ENCODE measurements at regions not wholly inside any gene's neighbourhood (a gene's known extent, or its start where the extent isn't known, plus 50 kb on each side); places are given as distances from the start of the nearest gene placed in this dataset.
"Not testable (repeated sequence)": the region's sequence is repeated elsewhere in the genome, so short reads cannot be mapped to it uniquely, and the experiment has no call there.

DNA sequence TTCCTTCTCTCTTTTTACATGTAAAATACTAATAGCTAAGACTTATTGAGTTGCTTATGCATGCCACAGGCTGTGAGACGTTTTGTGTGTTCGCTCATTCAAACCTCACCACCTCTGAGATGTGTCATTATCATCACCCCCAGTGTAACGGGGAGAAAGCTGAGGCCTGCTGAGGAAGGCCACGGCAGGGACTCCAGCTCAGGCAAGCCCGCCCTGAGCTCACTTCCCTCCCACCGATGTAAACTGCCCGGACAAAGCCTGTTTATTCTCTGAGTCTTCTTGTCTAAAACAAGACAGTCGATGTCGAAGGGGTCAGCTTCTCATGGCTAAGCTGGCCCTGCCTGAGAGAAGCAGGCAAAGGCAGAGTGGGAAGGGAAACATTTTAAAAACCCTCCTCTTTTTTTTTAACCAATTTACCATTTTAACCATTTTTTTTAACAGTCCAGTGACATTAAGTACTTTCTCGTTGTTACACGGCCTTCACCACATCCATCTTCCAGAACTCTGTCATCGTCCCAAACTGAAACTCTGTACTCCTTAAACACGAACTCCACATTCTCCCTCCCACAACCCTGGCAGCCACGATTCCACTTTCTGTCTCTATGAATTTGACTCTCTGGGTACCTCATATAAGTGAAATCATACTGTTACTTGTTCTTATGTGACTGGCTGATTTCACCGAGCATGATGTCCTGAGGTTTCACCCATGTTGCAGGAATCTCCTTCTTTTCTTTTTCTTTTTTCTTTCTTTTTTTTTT lies 204.8 kb upstream of the GALNT2 start:
- DNase-seq: no peak

DNA sequence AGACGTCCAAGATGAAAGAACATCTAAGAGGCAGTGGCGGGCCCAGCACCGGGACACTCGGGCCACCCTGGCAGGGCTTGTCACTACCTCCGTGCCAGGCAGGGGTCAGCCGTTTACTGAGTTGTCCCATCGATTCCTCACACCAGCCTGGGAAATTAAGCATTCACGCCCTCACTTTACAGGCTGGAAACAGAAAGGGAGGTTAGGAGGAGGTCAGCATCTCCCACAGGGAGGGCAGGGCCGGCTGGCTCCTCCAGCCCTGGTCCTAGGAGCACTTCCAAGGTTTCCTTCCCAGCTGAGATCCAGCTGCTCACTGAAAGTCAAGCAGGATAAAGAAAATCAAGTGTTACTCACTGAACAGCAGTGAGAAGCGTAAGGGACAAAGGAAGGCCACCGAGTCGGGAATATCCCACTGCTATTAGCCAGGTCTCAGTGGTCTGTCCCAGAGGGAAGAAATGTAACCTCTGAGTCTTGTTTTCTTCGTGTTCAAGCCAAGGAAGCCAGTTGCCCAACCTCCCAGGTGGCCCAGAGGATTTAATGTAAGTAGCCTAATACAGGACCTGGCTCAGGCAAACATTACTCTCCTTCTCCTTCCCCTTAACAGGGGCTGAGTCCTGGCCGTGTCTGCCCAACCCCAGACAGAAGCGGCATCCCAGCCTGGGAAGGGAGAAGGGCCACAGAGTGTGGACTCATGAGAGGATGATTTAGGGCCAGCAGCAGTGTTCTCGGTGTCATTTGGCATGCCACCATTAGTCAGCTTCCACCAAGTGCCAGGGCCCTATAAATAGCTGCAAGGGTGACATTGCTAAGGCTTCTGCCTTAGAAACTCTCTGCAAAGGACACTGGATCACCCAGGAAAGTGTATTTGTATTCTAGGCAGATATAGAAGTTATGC lies 203.1 kb upstream of the GALNT2 start:
- DNase-seq: no peak

DNA sequence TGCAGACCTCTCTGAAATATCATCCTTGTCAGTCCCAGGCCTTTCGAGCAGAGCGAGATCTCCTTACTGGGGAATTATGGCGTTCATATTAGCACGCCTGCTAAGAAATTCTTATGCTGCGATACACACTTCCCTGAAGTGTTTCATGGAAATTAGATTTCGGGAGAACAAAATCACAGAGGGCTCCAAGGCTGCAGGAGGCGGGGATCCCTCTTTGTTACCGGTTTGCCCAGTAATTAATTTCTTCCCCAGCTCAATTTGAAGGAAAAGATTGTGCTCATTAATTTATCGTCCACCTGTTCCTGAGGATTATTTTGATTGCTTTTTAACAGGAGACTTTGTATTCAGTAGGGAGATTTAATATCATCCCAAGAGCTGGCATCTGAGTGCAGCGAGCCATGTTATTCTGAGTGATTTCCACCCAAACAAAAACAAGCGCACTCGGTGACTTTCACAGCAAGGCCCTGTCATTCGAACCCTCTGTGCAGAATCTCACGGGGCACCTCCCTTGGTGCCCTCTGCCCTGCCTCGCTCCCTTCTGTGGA lies 202.3 kb upstream of the GALNT2 start:
- no peak for DNase-seq

GRCh38 chr1:229865321-229865720 lies 201.7 kb upstream of the GALNT2 start:
- not testable (repeated sequence) for DNase-seq

DNA sequence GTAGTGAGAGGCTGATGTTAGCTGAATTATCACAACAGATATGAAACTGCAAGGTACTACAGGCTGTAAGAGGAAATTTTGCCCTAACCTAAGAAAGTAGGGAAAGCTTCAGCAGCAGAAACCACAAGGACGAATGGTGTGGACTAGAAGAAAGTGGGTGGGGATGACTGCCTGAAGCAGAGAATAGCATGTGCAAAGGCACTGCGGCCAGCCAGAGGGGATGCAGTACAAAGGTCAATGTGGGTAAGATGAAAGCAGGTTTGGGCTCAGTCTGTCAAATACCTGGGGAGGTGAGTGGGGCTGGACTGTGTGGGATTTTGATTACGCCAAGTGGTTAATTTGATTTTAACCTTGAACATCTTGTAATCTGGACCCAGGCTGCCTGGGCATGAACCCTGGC lies 199.3 kb upstream of the GALNT2 start:
- DNase-seq: no peak

DNA sequence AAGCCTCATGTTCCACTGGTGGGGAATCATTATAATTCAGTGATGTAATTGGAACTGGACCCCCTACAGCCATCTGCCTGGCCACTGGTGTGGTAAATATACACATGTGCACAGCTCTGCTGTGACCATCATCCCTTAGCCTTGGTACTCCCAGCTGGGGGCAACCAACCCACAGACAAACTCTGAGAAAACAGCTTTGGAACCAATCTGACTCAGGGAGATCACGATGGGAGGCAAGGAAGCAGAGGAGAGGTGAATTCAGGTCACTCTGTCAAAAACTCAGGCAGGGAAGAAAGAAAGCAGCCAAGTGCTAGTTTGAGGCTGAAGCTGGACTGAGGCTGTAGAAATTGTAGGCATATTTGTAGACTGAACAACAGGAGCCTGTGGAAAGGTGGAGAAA lies 197.8 kb upstream of the GALNT2 start:
- no peak for DNase-seq

DNA sequence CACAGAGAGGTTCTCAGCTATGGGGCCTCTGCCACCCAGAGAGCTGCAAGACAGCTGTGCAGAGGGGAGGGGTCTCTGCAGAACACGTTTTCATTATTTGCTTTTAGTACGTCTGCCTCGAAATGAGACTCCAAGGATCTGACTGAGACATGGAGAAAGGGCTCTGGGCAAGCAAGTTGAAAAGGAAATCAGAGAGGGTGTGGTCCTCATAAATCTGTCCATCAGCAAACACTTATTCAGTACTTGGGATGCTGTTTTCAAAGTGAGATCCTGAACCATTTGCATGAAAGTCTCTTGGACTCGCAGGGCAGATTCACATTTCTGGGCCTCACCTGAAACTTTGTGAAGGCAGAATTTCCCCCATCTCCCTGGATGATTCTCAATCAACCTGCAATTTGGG lies 197.4 kb upstream of the GALNT2 start:
- DNase-seq: no peak

- DNase-seq: no peak
These were observed 196.7 kb upstream of the GALNT2 start for GRCh38 chr1:229870381-229870780.

- no peak for DNase-seq
These were observed 195.9 kb upstream of the GALNT2 start for GRCh38 chr1:229871078-229871676.

DNA sequence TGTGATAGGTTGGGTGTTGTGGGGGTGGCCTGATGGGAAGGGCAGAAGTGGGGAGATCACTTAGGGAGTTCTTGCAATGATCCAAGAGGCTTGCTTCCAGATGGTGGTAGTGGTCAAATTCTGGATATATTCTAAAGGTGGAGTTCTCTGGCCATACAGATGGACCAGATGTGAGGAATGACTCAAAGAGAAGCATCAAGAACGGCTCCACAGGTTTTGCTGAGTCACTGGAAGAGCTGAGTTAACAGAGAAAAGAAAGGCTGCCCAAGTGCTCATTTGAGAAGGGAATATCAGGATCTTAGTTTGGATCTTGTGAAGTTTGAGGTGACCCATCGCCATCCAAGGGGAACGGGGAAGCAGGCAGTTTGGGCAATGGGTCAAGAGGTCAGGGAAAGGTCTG lies 192.9 kb upstream of the GALNT2 start:
- DNase-seq: no peak

DNA sequence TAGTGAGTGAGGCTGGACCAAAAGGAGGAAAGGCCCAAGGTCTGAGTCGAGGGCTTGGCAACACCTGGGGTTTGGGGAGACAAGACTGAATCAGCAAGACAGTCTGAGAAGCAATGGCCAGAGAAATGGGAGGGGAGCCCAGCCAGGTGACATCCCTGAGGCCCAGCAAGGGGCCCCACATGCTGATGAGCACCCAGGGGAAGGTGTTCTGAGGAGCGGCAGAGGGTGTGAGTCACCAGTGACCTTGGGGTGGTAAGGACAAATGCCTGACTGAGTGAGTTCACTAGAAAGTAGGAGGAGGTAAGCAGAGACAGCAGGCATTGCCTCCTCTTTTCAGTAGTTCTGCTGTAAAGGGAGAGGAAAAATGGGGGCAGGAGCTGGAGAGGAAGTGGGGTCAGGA lies 192.4 kb upstream of the GALNT2 start:
- DNase-seq: no peak

DNA sequence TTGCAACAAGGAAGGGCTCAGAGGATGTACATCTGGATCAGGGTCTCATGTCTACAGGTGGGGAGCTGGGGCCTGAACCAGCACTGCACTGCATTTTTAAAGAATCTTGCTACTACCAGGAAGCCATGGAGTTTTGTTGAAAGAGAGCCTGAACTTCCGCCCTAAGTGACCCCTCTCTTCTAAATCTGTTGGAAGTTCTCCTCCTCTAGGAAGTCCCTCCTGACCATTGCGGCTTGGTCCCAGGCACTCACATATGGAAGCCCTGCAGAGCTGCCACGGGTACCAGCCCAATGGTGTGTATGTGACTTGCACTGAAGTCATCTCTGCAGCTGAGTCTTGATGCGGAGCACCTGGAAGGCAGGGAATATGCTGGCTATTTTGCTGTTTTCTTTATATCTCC lies 192.0 kb upstream of the GALNT2 start:
- no peak for DNase-seq

GRCh38 chr1:229879746-229880145 lies 187.3 kb upstream of the GALNT2 start:
- DNase-seq: no peak

DNA sequence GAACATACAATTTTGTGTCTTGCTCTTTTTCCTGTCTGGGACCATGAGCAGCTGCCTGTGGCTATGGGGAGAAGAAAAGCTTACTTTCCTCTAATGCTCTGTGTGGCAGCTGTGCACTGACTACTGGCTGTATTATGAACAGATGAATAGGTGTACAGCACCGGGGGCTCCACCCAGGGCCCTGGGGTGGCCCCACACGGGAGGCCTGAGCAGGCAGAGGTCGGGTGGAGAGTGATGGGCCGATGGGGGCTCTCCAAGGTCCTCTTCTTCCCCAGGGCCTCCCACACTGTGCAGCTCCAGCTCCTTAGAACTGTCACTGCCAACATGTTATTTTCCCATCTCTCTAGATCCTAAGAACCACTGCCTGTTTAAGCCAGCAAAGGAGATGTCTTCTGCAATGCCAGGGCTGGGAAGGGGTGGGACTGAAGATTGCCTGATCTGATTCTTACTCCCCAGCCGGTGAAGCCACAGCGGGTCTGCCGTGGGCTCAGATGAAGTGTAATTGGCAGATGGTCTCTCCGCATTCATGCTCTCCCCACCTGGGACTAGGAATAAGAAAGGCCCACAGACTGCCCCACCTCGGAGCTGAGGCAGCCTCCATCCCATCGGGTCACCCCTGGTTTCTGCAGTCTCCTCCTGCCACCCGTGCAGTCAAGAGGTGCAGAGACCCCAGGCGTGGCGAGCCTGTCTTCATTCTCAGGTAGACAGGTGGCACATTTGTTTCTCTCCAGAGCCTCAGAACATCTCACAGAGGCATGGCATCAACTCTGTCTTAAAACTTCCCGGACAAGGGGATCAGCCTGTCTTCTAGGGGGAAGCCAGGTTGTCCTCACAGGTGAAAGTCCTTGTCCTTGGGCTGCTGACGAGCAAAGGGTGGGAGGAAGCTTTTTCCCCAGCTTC lies 186.5 kb upstream of the GALNT2 start:
- no peak for DNase-seq

- DNase-seq: no peak
These were observed 184.4 kb upstream of the GALNT2 start for GRCh38 chr1:229882621-229883020.

DNA sequence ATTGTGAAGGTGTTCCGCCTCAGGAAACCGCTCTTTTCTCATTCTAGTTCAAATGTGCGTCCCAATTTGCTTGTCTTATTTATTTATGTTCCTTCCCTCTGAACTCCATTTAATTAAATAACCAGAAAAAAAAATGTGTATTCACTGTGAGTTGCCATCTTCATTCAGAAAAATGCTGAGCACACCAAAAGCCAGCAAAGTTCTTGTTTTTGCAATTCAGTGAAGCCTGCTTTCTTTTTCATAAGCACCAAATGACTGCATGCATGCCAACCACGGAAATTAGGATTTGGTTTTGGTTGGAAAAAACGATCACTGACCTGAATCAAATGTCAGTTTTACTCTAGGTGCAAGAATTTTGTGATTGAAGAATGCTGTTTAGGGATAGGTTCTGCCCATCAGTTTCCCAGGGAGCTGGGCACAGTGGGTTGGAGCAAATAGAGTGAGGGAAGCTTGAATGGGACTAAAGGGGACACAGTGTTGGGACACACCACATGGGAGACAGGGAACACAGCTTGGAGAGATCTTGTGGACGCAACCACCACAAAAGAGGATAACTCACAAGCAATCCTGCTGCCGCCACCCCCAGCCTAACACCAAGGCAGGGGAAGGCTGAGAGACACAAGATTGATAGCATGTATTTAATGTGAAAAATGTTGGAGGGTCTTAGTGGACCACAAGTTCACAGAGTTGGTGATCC lies 183.4 kb upstream of the GALNT2 start:
- no peak for DNase-seq

DNA sequence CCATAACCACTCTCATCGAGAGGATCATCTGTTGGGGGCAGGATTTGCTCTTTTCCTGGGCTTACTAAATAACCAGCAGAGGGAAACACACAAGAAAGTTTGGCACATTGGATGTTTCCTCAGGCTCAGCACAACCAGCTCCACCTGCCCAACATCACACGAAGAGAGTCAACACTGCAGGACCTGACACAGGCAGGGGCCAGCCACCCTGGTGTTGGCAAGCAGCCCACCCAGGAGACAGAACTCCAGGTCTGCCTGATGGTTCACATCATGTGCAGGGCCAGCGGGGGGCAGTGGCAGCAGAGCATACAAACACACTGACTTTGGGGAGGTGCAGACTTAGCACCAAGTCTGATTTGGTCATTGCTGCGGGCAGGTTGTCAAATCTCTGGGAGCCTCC lies 182.3 kb upstream of the GALNT2 start:
- DNase-seq: no peak

DNA sequence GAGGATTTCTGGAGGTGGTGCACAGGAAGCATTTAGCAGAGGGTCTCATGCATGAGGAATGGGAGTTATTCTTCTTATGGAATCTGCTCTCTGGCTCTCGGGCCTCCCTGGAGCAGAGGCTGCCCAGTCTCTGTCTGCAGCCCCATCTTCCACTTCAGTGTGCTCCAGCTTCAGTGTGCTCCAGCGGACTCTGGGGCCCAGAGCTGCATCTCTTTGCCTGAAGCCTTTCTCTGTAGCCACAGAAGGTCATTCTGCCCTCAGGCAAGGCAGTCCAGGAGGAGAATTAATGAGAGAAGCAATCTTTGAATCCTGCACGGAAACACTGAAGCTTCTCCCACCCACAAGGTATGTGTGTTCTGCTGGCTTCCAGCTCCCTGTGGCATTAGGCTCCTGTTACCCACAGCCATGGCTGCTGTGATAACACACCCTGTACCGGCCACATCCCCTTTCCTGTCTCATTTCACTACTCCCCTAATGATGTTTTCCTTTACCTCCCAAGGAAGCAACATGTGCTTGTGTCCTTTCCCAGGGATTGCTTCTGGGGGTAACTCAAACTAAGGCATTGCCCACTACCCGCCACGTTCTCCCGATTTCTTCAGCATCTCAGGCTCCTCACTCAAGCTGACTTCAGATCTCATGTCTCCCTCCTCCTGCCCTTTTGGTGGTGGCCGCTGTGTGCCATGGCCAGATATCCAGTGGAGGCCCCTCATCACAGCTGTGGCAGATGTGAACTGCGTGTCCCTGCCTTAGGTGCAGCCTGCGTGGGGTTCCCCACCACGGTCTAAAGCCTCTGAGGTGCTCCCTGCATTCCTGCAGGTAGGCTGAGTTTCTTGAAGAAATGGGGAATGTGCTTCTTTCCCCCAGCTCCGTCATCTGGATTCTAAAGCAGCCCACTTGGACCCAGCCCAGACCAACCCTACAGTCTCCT lies 181.2 kb upstream of the GALNT2 start:
- DNase-seq: no peak

DNA sequence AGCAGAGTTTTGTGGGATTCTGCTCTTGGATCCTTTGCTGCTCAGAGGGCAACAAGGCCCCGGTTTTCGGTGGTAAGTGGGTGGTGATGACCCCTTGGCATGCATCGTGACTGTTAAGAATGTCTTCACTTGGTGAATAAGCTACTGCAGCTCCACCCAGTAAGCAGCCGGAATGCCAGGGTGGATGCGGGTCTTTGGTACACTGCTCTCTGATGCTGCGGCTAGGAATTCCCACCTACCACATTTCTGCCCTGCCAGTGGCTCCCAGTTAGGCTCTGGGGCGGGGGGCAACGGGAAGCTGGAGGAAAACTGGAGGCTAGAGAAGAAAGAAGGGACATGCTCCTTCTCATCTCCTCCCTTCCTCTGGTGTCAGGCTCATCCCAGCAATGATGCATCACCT lies 180.4 kb upstream of the GALNT2 start:
- no peak for DNase-seq

- DNase-seq: no peak
These were observed 179.8 kb upstream of the GALNT2 start for GRCh38 chr1:229887043-229887822.
